ENCODE measurements at regions not wholly inside any gene's neighbourhood (a gene's known extent, or its start where the extent isn't known, plus 50 kb on each side); places are given as distances from the start of the nearest gene placed in this dataset.

GRCh38 chr9:89804766-89805531, 200.1 kb downstream of the GADD45G start:
- intact Hi-C loops (cut with micrococcal nuclease), result no loop called here

GRCh38 chr9:89805571-89806292, 200.9 kb downstream of the GADD45G start:
- intact Hi-C loops (cut with micrococcal nuclease), result no loop called here

- intact Hi-C loops (cut with micrococcal nuclease), result no loop called here
Measured at GRCh38 chr9:89806371-89807100, 201.7 kb downstream of the GADD45G start.

- intact Hi-C loops (cut with micrococcal nuclease), result no loop called here
Measured at GRCh38 chr9:89807101-89807395, 202.2 kb downstream of the GADD45G start.

- intact Hi-C loops (cut with micrococcal nuclease), result no loop called here
Measured at GRCh38 chr9:89807682-89808075, 202.9 kb downstream of the GADD45G start.

- intact Hi-C loops (cut with micrococcal nuclease), result no loop called here
Measured at GRCh38 chr9:89808076-89808755, 203.4 kb downstream of the GADD45G start.

GRCh38 chr9:89808756-89809181, 204.0 kb downstream of the GADD45G start:
- intact Hi-C loops (cut with micrococcal nuclease), result no loop called here

DNA sequence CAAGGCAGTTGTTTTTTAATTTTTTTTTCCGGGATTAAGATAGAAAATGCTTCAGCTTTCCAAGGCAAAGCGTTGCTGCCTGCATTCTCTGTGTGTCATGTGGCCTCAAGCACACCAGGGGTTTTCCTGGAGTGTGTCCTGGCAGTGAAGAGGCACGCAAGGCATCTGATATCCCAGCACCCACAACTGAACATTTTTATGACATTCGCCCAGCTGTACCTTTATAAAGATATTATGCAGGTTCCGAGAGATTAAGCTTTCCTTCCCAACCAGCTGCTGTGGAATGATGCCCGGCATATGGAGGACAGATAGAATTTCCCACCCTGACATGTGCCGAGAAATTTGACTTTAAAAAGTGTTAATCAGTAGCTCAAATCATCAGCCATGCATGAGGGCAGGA, 205.6 kb downstream of the GADD45G start:
- intact Hi-C loops (cut with micrococcal nuclease), result no loop called here

DNA sequence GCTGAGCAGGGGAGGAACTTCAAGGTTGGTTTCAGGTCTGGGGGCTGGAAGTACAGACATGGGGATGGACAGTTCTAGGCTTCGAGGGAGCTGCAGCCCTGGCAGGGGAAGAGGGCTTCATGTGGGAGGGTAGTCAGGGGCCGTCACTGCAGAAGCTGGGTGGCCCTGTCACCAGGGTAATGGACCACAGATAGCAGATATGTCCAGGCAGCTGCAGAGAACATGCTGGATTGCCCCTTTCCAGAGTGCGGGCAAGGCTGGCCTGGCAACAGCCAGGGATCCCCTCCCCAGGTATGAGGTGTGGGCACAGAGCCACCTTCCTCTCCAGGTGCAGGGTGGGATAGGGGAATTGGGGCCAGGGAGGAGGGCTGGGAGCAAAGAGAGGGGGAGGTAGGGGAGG, 206.5 kb downstream of the GADD45G start:
- intact Hi-C loops (cut with micrococcal nuclease), result no loop called here

- intact Hi-C loops (cut with micrococcal nuclease), result no loop called here
Measured at GRCh38 chr9:89811886-89812450, 207.2 kb downstream of the GADD45G start.

DNA sequence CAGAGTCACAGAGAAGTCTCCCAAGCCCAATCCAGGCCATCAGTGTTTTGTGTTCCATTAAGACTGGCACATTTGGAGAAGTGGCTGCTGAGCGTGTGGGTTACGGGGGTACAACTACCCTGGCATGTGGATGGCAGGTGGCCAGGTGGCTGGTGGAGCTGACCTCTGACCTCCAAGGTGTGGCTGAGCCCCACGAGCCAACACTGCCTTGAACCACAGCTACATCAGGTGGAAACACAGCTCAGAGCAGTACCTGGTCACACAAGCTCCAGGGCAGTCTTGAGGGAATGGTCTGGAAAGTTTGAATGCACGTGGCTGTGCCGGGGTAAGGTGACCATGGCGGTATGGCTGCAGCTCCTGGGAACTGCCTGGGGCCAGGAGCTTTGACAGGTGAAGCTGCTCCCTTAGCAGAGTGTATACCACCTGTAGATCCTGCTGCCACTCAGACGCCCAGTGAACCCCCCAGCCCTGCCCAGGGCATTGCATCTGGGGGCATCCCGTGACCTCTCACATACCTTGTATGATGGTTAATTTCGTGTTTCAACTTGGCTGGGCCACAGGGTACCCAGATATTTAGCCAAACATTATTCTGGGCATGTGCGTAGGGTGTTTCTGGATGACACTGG, 207.9 kb downstream of the GADD45G start:
- intact Hi-C loops (cut with micrococcal nuclease), result no loop called here

DNA sequence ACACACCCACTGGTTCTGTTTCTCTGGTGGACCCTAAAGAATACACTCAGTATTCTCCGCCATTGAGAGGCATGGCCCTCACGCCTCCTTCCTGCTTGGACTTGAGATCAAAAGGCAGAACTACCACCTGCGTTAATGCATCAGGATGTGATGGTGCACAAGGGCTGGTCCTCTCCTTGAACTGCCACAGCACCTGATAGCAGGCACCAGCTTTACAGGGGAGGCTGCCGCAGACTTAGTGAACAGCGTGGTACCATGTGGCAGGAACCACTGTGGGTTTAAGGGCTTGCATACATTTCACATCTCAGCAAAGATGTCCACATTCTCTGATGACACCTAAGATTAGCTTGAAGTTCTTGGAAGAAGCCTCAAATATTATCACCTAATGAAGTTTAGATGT, 208.7 kb downstream of the GADD45G start:
- intact Hi-C loops (cut with micrococcal nuclease), result no loop called here

- intact Hi-C loops (cut with micrococcal nuclease), result no loop called here
Measured at GRCh38 chr9:89814340-89815040, 209.7 kb downstream of the GADD45G start.

GRCh38 chr9:89815061-89815902, 210.5 kb downstream of the GADD45G start:
- intact Hi-C loops (cut with micrococcal nuclease), result no loop called here

GRCh38 chr9:89815903-89816573, 211.2 kb downstream of the GADD45G start:
- intact Hi-C loops (cut with micrococcal nuclease), result no loop called here

- intact Hi-C loops (cut with micrococcal nuclease), result no loop called here
Measured at GRCh38 chr9:89817151-89817950, 212.5 kb downstream of the GADD45G start.

DNA sequence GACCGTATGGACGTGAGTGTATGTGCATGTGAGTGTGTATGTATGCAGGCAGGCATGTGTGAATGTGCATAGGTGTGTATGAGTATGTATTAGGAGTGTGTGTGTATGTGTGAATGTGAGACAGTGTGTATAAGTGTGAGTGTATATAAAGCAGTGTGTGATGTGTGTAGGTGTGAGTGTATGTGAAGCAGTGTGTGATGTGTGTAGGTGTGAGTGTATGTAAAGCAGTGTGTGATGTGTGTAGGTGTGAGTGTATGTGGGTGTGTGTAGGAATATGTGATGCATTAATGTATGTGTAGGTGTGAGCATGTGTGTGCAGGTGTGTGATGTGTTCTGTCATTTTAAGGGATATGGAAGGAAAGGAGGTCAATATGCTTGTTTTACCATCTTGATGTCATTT, 215.5 kb downstream of the GADD45G start:
- intact Hi-C loops (cut with micrococcal nuclease), result no loop called here

DNA sequence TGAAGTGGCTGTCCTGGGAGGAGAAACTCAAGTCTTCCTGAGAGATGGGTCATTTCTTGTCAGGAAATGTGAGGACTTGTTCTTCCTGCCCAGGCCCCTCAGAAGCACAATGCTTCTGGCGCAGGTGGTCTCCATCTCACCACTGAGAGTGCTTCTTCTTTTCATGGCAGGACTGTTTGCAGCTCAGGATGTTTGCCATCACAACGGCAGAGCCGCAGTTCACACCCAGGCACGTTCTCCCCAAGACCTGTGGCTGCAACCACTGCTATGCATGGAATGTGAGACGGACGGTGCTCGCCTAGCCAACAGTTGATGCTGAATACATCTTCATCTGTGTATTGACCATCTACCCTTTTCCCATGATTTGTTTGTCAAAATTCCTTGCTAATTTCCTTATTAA, 216.3 kb downstream of the GADD45G start:
- intact Hi-C loops (cut with micrococcal nuclease), result no loop called here
